H1 (cell line): ENCODE measurements at regions not wholly inside any gene's neighbourhood (a gene's known extent, or its start where the extent isn't known, plus 50 kb on each side); places are given as distances from the start of the nearest gene placed in this dataset.

Experiments
- CTCF ChIA-PET: fragments of 300-600 bp; sonication (Branson Sonifier 250); formaldehyde crosslinking; loops from one replicate; lab custom pipeline; 2021; ENCODE audit not compliant: partially characterized antibody; lab: Charles Lee
- POLR2A ChIA-PET: fragments of 300-600 bp; sonication (Branson Sonifier 250); formaldehyde crosslinking; loops from one replicate; lab custom pipeline; 2021; ENCODE audit warnings: inconsistent platforms; ENCODE audit not compliant: partially characterized antibody; lab: Charles Lee
- DNase-seq, 2 experiments: peaks; one replicate each; pipeline versions ENCODE4 v3.0.0 to v3.0.0-alpha.2; 2010 to 2022; ENCODE audit warnings: low spot score in 2 of 2, low read depth in 1 of 2, mixed read lengths in 1 of 2
- FAIRE-seq: peaks from 2 replicates; lab custom pipeline; 2011; peaks lifted over from hg19 to GRCh38; lab: Jason Lieb, UNC
- H2AFZ ChIP-seq: 2 replicates; pipeline ENCODE4 v1.8.1; 2012; ENCODE audit warnings: low read length, inconsistent platforms
- H2AK5ac ChIP-seq: 2 replicates; pipeline ENCODE4 v1.6.1; 2013; ENCODE audit warnings: low read depth, low read length
- H2BK120ac ChIP-seq: replicated peaks from 2 replicates; pipeline ENCODE3; 2013; ENCODE audit warnings: low read depth, low read length, inconsistent platforms
- H2BK12ac ChIP-seq: 2 replicates; pipeline ENCODE4 v1.6.1; 2013; ENCODE audit warnings: low read depth, low read length
- H2BK15ac ChIP-seq: 2 replicates; pipeline ENCODE4 v1.6.1; 2013; ENCODE audit warnings: low read length
- H2BK20ac ChIP-seq: 2 replicates; pipeline ENCODE4 v1.6.1; 2013; ENCODE audit warnings: low read length
- H2BK5ac ChIP-seq: 2 replicates; pipeline ENCODE4 v1.6.1; 2013; ENCODE audit warnings: low read depth, low read length
- H3K14ac ChIP-seq: 2 replicates; pipeline ENCODE4 v1.6.1; 2013; ENCODE audit warnings: inconsistent platforms; ENCODE audit not compliant: insufficient read length
- H3K18ac ChIP-seq: 2 replicates; pipeline ENCODE4 v1.6.1; 2013; ENCODE audit warnings: low read length; ENCODE audit errors: extremely low read depth
- H3K23ac ChIP-seq: 2 replicates; pipeline ENCODE4 v1.6.1; 2013; ENCODE audit warnings: inconsistent platforms; ENCODE audit not compliant: insufficient read length
- H3K23me2 ChIP-seq: 2 replicates; pipeline ENCODE4 v1.6.1; 2013; ENCODE audit warnings: low read depth, low read length
- H3K27ac ChIP-seq: 2 replicates; pipeline ENCODE4 v1.6.1; 2011; ENCODE audit warnings: low read depth, low read length, inconsistent platforms
- H3K27me3 ChIP-seq, 4 experiments: replicated peaks in 1 of 4; 1 replicate in 1 of 4; 2 replicates in 3 of 4; pipeline versions ENCODE4 v1.6.1 to v1.8.1; 2011 to 2013; ENCODE audit warnings: low read length in 3 of 4, mild to moderate bottlenecking in 3 of 4, inconsistent platforms in 2 of 4, mixed read lengths in 2 of 4, moderate library complexity in 1 of 4; ENCODE audit not compliant: control insufficient read depth in 3 of 4, insufficient read depth in 3 of 4; ENCODE audit errors: extremely low read depth in 1 of 4
- H3K36me3 ChIP-seq, 4 experiments: 2 replicates each; pipeline versions ENCODE4 v1.6.1 to v1.8.1; 2011 to 2013; ENCODE audit warnings: mild to moderate bottlenecking in 4 of 4, low read length in 3 of 4, moderate library complexity in 2 of 4, control low read depth in 1 of 4, inconsistent platforms in 1 of 4; ENCODE audit not compliant: insufficient read depth in 4 of 4, control insufficient read depth in 2 of 4
- H3K4ac ChIP-seq: replicated peaks from 2 replicates; pipeline ENCODE3; 2013; ENCODE audit warnings: low read length, low read depth, mixed read lengths, inconsistent platforms; ENCODE audit not compliant: insufficient read length
- H3K4me1 ChIP-seq, 4 experiments: replicated peaks in 1 of 4; 1 replicate in 1 of 4; 2 replicates in 3 of 4; pipeline versions ENCODE4 v1.6.1 to v1.8.1; 2011 to 2013; ENCODE audit warnings: low read length in 3 of 4, inconsistent platforms in 2 of 4, mixed read lengths in 1 of 4; ENCODE audit not compliant: insufficient read depth in 4 of 4, control insufficient read depth in 3 of 4
- H3K4me2 ChIP-seq, 2 experiments: 2 replicates each; pipeline versions ENCODE4 v1.6.1 to v1.8.1; 2011 to 2013; ENCODE audit warnings: low read depth in 2 of 2, low read length in 2 of 2, control low read depth in 1 of 2, inconsistent platforms in 1 of 2, mild to moderate bottlenecking in 1 of 2; ENCODE audit not compliant: insufficient read depth in 1 of 2
- H3K4me3 ChIP-seq, 4 experiments: fragments of 200-600, 300-600 bp in 1 of 4; sonication (generic), shearing (Covaris generic), sonication (Bioruptor Twin) in 1 of 4; 2 replicates each; pipeline versions ENCODE4 v1.5.1 to v1.8.1; 2011 to 2016; ENCODE audit warnings: low read length in 4 of 4, low read depth in 3 of 4, control low read depth in 2 of 4, inconsistent platforms in 2 of 4, mild to moderate bottlenecking in 2 of 4, mixed read lengths in 1 of 4, moderate library complexity in 1 of 4; ENCODE audit not compliant: insufficient read depth in 2 of 4; ENCODE audit errors: extremely low read depth in 1 of 4
- H3K56ac ChIP-seq: replicated peaks from 2 replicates; pipeline ENCODE3; 2013; ENCODE audit warnings: low read depth, mild to moderate bottlenecking, mixed read lengths, low read length, inconsistent platforms; ENCODE audit not compliant: insufficient read length
- H3K79me1 ChIP-seq: 2 replicates; pipeline ENCODE4 v1.6.1; 2013; ENCODE audit warnings: low read depth, low read length, control low read depth
- H3K79me2 ChIP-seq, 2 experiments: 2 replicates each; pipeline versions ENCODE4 v1.6.1 to v1.8.1; 2012 to 2013; ENCODE audit warnings: low read length in 2 of 2, mild to moderate bottlenecking in 2 of 2, inconsistent platforms in 1 of 2; ENCODE audit not compliant: insufficient read depth in 2 of 2, control insufficient read depth in 1 of 2
- H3K9ac ChIP-seq, 4 experiments: replicated peaks in 1 of 4; 1 replicate in 1 of 4; 2 replicates in 3 of 4; pipeline versions ENCODE4 v1.6.1 to v1.8.1; 2011 to 2013; ENCODE audit warnings: low read depth in 3 of 4, low read length in 3 of 4, control low read depth in 2 of 4, mild to moderate bottlenecking in 2 of 4, moderate library complexity in 2 of 4, inconsistent platforms in 1 of 4; ENCODE audit errors: extremely low read depth in 1 of 4
- H3K9me3 ChIP-seq, 2 experiments: 2 replicates each; pipeline versions ENCODE4 v1.6.1 to v1.8.1; 2012 to 2013; ENCODE audit warnings: mild to moderate bottlenecking in 2 of 2, moderate library complexity in 2 of 2, control low read depth in 1 of 2, inconsistent platforms in 1 of 2, low read depth in 1 of 2, low read length in 1 of 2, mixed read lengths in 1 of 2; ENCODE audit not compliant: insufficient read depth in 2 of 2
- H4K20me1 ChIP-seq, 2 experiments: replicated peaks in 1 of 2; 2 replicates each; pipeline versions ENCODE3 to v1.8.1; 2011 to 2013; ENCODE audit warnings: inconsistent platforms in 2 of 2, low read length in 2 of 2, mild to moderate bottlenecking in 1 of 2; ENCODE audit not compliant: insufficient read depth in 2 of 2, control insufficient read depth in 1 of 2
- H4K5ac ChIP-seq: 2 replicates; pipeline ENCODE4 v1.6.1; 2013; ENCODE audit warnings: low read length, low read depth, mixed read lengths, inconsistent platforms; ENCODE audit not compliant: insufficient read length
- H4K8ac ChIP-seq: 2 replicates; pipeline ENCODE4 v1.8.0; 2013; ENCODE audit warnings: mild to moderate bottlenecking, moderate library complexity, low read length, inconsistent platforms; ENCODE audit not compliant: insufficient read depth; ENCODE audit errors: extremely low read depth
- H4K91ac ChIP-seq: replicated peaks from 2 replicates; pipeline ENCODE3; 2013; ENCODE audit warnings: low read length, mixed read lengths, inconsistent platforms; ENCODE audit not compliant: insufficient read length
- CREB1 ChIP-seq: IDR thresholded peaks from 2 replicates; pipeline ENCODE4 v1.6.1; 2012; ENCODE audit warnings: inconsistent platforms
- WGBS, 2 experiments: shearing (Covaris generic) in 1 of 2; methylation state at CpG; one replicate each; pipeline versions ENCODE4 v1.1.6 to v1.1.7; 2013 to 2015; ENCODE audit warnings: low lambda C conversion rate in 2 of 2, mixed read lengths in 2 of 2, inconsistent platforms in 1 of 2, low coverage in 1 of 2, missing lambda C conversion rate in 1 of 2; ENCODE audit not compliant: insufficient replicate concordance in 2 of 2, insufficient coverage in 1 of 2, insufficient read length in 1 of 2; ENCODE audit errors: extremely low coverage in 1 of 2, missing lambda C conversion rate in 1 of 2; 5-methylcytosine and 5-hydroxymethylcytosine counted together

DNA sequence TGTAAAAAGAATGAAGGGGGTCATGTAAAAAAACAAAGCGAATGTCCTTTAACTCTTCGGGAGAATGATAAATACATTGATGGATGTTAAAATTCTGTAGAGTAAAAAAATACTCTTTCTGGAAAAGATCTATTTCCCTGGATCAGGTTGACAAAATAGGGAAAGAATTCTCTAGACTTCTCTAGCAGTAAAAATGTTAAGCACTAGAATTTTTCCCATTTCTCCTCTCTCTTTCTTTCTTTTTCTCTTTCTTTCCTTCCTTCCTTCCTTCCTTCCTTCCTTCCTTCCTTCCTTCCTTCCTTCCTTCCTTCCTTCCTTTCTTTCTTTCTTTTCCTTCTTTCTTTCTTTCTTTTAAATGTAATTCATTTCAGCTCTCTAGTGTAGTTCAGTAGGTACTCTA is 552.5 kb downstream of the LRFN5 start:
- Histone ChIP-seq H4K8ac (no peak overlapping the region), H2BK20ac (no peak overlapping the region), H3K4me2 (no peak overlapping the region), H3K4ac (no peak overlapping the region), H2BK5ac (no peak overlapping the region), H4K91ac (no peak overlapping the region), H3K4me1 (no peaks in the 10 kb centered on the region), H4K5ac (no peak overlapping the region), H3K27me3 (no peaks in the 10 kb centered on the region), H3K9me3 (no peaks in the 10 kb centered on the region), H2AK5ac (no peak overlapping the region), H2AFZ (no peak overlapping the region), H3K79me1 (no peaks in the 10 kb centered on the region), H3K23me2 (no peaks in the 10 kb centered on the region), H3K18ac (no peak overlapping the region), H3K14ac (no peak overlapping the region), H3K23ac (no peak overlapping the region), H3K79me2 (no peaks in the 10 kb centered on the region), H3K56ac (no peak overlapping the region), H2BK12ac (no peak overlapping the region), H2BK15ac (no peak overlapping the region), H4K20me1 (no peaks in the 10 kb centered on the region), H3K36me3 (no peaks in the 10 kb centered on the region), H2BK120ac (no peak overlapping the region), H3K27ac (no peak overlapping the region), H3K9ac (no peak overlapping the region), H3K4me3 (no peak overlapping the region)
- ChIA-PET POLR2A (no interaction called here), CTCF (interaction anchor here (0.7 kb wide), 1 partner anchor 10 kb away, joined by 4 read pairs; no protein-coding TSS in a partner anchor)
- 87% methylated on average over 2 of the region's 2 CpGs; no CpG with 5 or more reads in 1 of the 2 experiments for WGBS, 2 experiments
- no peak for FAIRE-seq
- DNase-seq = no peak
- no peak for TF ChIP-seq CREB1
